Nephron progenitor cell (in vitro differentiated cells): ENCODE measurements at regions not wholly inside any gene's neighbourhood (a gene's known extent, or its start where the extent isn't known, plus 50 kb on each side); places are given as distances from the start of the nearest gene placed in this dataset.

Experiments
- DNase-seq: peaks from one replicate; pipeline ENCODE4 v3.0.0; 2021
- H3K27ac Mint-ChIP-seq: 2 replicates; pipeline ENCODE4 v1.8.0; 2021; ENCODE audit warnings: mild to moderate bottlenecking, moderate library complexity, mixed read lengths
- H3K27me3 Mint-ChIP-seq: 2 replicates; pipeline ENCODE4 v1.8.0; 2021; ENCODE audit warnings: mild to moderate bottlenecking, low read depth, mixed read lengths; ENCODE audit not compliant: poor library complexity
- H3K36me3 Mint-ChIP-seq: 2 replicates; pipeline ENCODE4 v1.8.0; 2021; ENCODE audit warnings: low read depth, mixed read lengths
- H3K4me1 Mint-ChIP-seq: 2 replicates; pipeline ENCODE4 v1.8.0; 2021; ENCODE audit warnings: mixed read lengths
- H3K4me3 Mint-ChIP-seq: 2 replicates; pipeline ENCODE4 v1.8.0; 2021; ENCODE audit warnings: mild to moderate bottlenecking, moderate library complexity, mixed read lengths
- H3K9me3 Mint-ChIP-seq: 2 replicates; pipeline ENCODE4 v1.8.0; 2021; ENCODE audit warnings: mild to moderate bottlenecking, moderate library complexity, mixed read lengths
- CTCF ChIP-seq: fragments of 200-600 bp; sonication (generic); IDR thresholded peaks from 2 replicates; pipeline ENCODE4 v1.5.0; 2021; ENCODE audit warnings: antibody characterized with exemption

DNA sequence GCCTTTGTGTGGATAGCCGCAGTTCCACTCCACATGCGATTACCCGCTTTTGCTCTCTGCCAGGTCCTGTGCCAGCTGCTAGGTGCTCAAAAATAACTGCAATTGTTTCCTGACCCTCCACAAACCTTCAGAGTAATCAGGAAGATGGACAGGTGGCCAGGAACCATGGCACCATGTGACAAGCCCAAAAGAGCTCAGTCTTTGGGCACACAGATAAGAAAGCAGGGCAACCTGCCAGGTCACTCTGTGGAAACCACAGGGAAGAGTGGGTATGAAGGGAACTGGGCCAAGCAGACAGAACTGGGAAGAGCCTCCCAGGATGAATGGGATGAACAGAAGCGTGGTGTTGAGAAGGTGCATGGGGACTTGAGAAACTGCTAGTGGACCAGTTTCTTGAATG is 79.4 kb upstream of the AGAP1 start:
- peaks cover 4% of the 10 kb centered on the region for H3K9me3 Mint-ChIP-seq
- DNase-seq = no peak
- no peaks in the 10 kb centered on the region for H3K36me3 Mint-ChIP-seq
- no peak overlapping the region for H3K4me3 Mint-ChIP-seq
- peaks cover 12% of the 10 kb centered on the region for H3K27me3 Mint-ChIP-seq
- no peak overlapping the region for H3K27ac Mint-ChIP-seq
- TF ChIP-seq CTCF = no peak
- H3K4me1 Mint-ChIP-seq = peaks cover 14% of the 10 kb centered on the region

GRCh38 chr2:235416858-235417499 is 76.9 kb upstream of the AGAP1 start:
- Mint-ChIP-seq H3K27me3 (peaks cover 3% of the 10 kb centered on the region), H3K36me3 (no peaks in the 10 kb centered on the region), H3K9me3 (no peaks in the 10 kb centered on the region), H3K27ac (peak overlapping the region; percentile 18), H3K4me3 (peak overlapping the region; percentile 4), H3K4me1 (peaks cover 14% of the 10 kb centered on the region)
- no peak for DNase-seq
- no peak for TF ChIP-seq CTCF

- H3K27me3 Mint-ChIP-seq = peaks cover 11% of the 10 kb centered on the region
- H3K4me1 Mint-ChIP-seq = peaks cover 14% of the 10 kb centered on the region
- no peak for DNase-seq
- no peaks in the 10 kb centered on the region for H3K36me3 Mint-ChIP-seq
- no peak overlapping the region for H3K4me3 Mint-ChIP-seq
- no peak for TF ChIP-seq CTCF
- H3K27ac Mint-ChIP-seq = no peak overlapping the region
- H3K9me3 Mint-ChIP-seq = peaks cover 10% of the 10 kb centered on the region
Measured at GRCh38 chr2:235418918-235419317, 74.9 kb upstream of the AGAP1 start.

DNA sequence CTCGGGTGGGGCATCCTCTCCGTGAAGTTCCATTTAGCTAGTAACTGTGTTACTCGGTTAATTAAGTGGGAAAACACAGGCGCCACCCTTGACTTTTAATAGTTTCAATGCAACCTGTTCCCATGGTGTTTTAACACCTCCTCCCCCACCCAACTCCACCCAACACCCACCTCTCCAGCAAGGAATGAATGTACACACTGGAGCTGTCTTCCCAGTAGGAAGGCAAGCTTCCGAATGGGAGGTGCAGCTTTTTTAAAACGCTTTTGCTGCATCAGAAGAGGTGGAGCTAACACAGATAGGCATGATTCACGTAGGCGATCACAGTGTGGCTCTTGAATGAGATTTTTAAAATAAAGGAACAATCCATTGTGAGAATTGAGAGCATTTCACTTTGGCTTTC is 73.8 kb upstream of the AGAP1 start:
- H3K4me1 Mint-ChIP-seq = peaks cover 14% of the 10 kb centered on the region
- H3K4me3 Mint-ChIP-seq = no peak overlapping the region
- no peak for DNase-seq
- peaks cover 8% of the 10 kb centered on the region for H3K27me3 Mint-ChIP-seq
- no peak overlapping the region for H3K27ac Mint-ChIP-seq
- H3K9me3 Mint-ChIP-seq = peaks cover 17% of the 10 kb centered on the region
- no peaks in the 10 kb centered on the region for H3K36me3 Mint-ChIP-seq
- no peak for TF ChIP-seq CTCF

DNA sequence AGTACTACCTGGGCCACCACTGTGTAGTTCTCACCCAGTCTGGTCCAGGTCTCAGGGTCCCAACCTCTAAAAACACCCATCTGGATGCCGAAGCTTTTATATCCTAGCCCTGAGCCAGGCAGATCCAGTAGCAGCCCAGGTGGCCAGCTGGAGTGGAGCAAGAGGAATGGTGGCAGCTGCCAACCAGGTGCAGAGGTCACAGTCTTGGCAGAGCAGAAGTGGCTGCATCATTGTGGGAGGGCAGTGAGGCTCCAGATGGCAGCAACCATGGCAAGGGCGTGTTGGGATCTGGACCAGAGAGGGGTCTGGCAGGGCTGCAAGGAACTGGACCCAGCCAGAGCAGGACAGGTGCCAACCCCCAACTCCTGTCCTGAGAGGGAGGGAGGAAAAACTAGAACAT is 72.2 kb upstream of the AGAP1 start:
- Mint-ChIP-seq H3K27ac (no peak overlapping the region), H3K36me3 (no peaks in the 10 kb centered on the region), H3K4me1 (peaks cover 12% of the 10 kb centered on the region), H3K9me3 (peaks cover 27% of the 10 kb centered on the region), H3K4me3 (no peak overlapping the region), H3K27me3 (peaks cover 11% of the 10 kb centered on the region)
- no peak for TF ChIP-seq CTCF
- DNase-seq = no peak

- Mint-ChIP-seq H3K27me3 (peaks cover 29% of the 10 kb centered on the region), H3K4me3 (no peak overlapping the region), H3K9me3 (peaks cover 7% of the 10 kb centered on the region), H3K36me3 (no peaks in the 10 kb centered on the region), H3K4me1 (peaks cover 6% of the 10 kb centered on the region), H3K27ac (no peak overlapping the region)
- TF ChIP-seq CTCF = no peak
- DNase-seq = no peak
Measured at GRCh38 chr2:235430366-235431083, 63.3 kb upstream of the AGAP1 start.
